Astrocyte of the spinal cord (primary cell): ENCODE measurements at regions not wholly inside any gene's neighbourhood (a gene's known extent, or its start where the extent isn't known, plus 50 kb on each side); places are given as distances from the start of the nearest gene placed in this dataset.
"Not testable (repeated sequence)": the region's sequence is repeated elsewhere in the genome, so short reads cannot be mapped to it uniquely, and the experiment has no call there.

Experiments used
- DNase-seq: peaks from one replicate; pipeline ENCODE4 v3.0.0; 2011; ENCODE audit warnings: low read depth, low spot score
- H3K4me3 ChIP-seq: 2 replicates; pipeline ENCODE4 v1.5.1; 2011; ENCODE audit warnings: low read depth, mild to moderate bottlenecking, low read length, moderate library complexity
- in situ Hi-C: cut with HindIII; loops from 2 replicates; pipeline ENCODE4 v1.10.0; 2017; ENCODE audit warnings: low sequenced_read_pairs
- TF ChIP-seq, protein P1 (sequence below): IDR thresholded peaks from 2 replicates; pipeline ENCODE4 v1.5.1; 2012; ENCODE audit warnings: low read depth, mild to moderate bottlenecking, low read length, inconsistent platforms

DNA sequence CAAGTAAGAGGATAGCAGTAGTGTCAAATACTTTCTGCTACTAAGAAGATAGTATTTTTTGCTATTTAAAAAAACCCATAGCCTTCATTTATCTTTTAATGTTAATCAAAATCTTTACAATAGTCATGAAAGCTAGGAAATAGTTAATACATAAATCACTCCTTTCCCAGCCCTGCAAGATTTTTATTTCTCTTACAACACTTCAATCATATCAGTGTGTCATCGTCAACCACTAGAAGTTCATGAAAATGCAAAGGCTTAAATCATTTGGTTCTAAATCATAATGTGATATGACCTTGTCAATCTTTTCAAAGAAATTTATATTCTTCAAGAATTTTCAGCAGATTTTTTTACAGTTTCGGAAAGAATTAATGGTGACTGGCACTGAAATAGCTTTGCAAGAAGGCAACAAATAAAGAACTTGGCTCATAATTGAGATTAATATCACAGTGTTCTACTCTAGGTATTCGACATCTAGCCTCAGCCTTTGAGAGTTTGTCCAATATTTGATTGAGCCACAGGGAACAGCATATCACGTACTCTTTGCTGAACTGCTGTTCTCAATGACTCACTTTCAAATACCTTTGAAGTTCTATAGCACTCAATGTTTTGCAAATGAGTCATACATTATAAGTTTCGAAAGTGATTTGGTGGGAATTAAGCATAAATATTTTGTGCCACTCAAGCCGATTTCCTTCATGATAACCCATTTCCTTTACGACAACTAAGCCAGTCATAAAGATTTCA lies 384.0 kb upstream of the FOXG1 start:
- TF ChIP-seq, protein P1, sequence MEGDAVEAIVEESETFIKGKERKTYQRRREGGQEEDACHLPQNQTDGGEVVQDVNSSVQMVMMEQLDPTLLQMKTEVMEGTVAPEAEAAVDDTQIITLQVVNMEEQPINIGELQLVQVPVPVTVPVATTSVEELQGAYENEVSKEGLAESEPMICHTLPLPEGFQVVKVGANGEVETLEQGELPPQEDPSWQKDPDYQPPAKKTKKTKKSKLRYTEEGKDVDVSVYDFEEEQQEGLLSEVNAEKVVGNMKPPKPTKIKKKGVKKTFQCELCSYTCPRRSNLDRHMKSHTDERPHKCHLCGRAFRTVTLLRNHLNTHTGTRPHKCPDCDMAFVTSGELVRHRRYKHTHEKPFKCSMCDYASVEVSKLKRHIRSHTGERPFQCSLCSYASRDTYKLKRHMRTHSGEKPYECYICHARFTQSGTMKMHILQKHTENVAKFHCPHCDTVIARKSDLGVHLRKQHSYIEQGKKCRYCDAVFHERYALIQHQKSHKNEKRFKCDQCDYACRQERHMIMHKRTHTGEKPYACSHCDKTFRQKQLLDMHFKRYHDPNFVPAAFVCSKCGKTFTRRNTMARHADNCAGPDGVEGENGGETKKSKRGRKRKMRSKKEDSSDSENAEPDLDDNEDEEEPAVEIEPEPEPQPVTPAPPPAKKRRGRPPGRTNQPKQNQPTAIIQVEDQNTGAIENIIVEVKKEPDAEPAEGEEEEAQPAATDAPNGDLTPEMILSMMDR: no peak
- no peak overlapping the region for H3K4me3 ChIP-seq
- in situ Hi-C loops: no loop called here
- peak; percentile 93 for DNase-seq

DNA sequence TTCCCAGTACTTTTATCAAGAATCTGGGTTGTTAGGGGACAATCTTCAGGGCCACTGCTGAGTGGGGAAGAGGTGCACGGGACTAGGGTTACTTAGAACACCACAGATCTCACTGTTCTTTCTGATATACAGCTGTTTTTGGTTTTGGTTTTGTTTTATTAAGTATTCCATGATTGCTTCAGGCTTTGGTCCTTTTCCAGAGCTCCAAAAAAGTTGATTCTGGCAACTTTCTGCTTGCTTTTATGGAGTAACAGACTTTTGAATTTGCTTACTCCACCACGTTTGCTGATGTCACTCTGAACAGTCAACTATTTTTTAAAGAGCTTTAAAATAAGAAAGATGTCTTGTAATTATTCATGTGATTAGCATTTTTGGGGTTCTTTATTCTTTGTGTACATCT lies 368.1 kb upstream of the FOXG1 start:
- in situ Hi-C loops: no loop called here
- H3K4me3 ChIP-seq: no peak overlapping the region
- TF ChIP-seq, protein P1: no peak
- DNase-seq: peak; percentile 38

DNA sequence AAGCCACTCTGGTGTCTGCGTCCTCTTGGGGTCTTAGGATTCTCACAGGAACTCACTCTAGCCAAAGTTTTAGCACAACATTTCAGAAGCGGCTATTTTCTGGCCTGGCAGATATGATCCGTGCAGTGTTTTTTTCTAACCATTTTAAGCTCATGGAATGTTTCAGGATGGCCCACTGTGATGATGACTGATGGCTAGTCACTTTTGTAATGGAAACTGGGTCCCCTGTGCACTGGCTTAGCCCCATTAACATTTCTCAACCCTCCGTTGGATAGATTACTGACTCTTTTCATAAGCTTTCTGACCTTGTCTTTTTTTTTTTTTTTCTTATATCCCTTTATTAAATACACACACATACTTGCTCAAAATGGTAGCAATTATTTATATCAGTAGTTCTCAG lies 364.9 kb upstream of the FOXG1 start:
- H3K4me3 ChIP-seq, DNase-seq, in situ Hi-C loops: not testable (repeated sequence)

DNA sequence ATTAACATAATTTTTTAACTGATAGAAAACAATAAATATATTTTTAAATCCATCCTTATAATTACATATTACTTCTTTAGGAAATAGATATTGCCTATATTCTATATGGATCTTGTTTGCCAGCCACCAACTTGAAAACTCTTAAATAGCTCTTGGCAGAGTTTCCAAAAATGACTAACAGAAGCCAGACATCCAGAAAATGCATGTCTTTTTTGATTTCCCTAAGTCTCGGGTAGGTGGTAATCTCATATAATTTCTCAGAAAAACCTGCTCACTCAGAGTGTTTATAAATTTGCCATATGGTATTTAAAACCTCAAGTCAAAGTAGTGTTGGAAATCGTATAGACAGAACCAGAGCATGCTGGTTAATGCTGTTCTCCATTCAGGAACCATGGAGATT lies 360.4 kb upstream of the FOXG1 start:
- peak; percentile 77 for DNase-seq
- TF ChIP-seq, protein P1: no peak
- in situ Hi-C loops: no loop called here
- no peak overlapping the region for H3K4me3 ChIP-seq

DNA sequence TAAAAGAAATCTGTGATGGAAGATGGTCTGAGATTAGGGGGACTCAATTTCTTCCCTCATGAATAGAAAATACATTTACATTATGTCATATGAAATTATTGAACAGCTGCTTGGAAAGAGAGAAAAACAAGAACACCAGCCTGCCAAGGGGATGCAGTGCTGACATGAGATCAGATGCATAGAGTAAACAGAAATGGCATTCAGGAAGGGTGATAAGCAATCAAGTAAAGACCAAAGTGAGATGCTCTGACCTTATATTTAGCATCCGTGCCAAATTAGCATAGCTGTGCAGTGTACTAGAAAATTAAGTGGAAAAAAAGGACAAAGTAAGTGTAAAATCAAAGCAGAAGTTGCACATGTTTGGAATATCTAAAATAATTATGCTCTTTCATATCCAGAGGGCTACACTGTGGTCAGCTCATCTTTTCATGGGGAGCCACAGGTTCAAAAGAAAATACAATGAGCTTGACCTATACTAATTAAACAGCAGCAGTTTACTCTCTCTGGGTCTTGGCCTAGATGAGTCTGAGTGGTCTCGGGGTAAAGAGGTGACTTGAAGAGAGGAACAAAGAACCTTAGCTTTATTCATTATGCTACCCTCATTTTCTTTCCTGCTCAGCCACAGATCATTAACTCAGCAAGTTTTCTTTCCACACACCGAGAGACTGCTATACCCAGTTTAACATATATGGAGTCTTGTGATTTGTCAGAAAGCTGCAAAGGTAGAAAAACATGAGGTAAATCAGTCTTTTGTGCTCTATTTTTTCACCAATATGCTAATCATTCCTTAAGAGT lies 359.4 kb upstream of the FOXG1 start:
- DNase-seq: no peak
- H3K4me3 ChIP-seq: no peak overlapping the region
- in situ Hi-C loops: no loop called here
- TF ChIP-seq, protein P1: no peak

DNA sequence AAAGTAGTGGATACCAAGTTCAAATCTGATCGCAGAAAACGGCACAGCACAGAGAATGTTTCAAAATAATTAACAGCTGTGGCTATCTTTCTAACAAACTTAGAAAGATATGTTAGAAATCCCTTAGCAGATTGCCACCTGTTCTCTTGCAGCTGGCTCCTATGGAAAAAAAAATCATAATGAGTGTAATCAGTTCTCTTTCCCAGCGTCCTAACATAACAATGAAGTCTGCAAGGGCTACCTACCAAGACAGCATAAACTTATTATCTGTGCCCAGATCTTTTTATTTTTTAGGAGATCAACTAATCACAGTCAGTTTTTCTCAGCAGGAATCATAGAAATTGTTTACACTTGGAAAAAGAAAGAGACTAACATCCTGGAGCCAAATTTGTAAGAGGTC lies 358.6 kb upstream of the FOXG1 start:
- no peak overlapping the region for H3K4me3 ChIP-seq
- TF ChIP-seq, protein P1: no peak
- in situ Hi-C loops: no loop called here
- no peak for DNase-seq

DNA sequence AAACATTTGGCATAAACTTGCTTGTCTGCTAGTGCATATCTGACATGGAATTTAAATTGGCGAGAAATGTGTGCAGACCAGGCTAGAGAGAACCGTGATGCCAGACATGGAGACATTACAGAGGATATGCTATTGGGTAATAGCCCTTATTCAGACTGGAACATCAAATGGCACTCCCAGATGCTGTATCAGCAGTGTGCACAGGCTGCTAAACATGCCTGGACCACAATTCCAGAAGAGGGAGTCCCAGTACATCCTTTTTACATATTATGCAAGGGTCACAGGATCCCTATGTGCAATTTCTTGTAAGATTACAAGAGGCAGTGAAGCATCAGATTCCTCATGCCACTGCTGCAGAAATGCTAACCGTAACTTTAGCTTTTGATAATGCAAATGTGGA lies 354.5 kb upstream of the FOXG1 start:
- no peak overlapping the region for H3K4me3 ChIP-seq
- DNase-seq: no peak
- TF ChIP-seq, protein P1: no peak
- in situ Hi-C loops: no loop called here
